Fibroblast of villous mesenchyme (primary cell): ENCODE measurements at regions not wholly inside any gene's neighbourhood (a gene's known extent, or its start where the extent isn't known, plus 50 kb on each side); places are given as distances from the start of the nearest gene placed in this dataset.

Experiments used
- DNase-seq: peaks from one replicate; pipeline ENCODE4 v3.0.0-alpha.2; 2010; ENCODE audit warnings: low read depth
- H3K4me3 ChIP-seq: 2 replicates; pipeline ENCODE4 v1.5.1; 2011; ENCODE audit warnings: low read depth, mild to moderate bottlenecking, low read length
- CTCF ChIP-seq: IDR thresholded peaks from 2 replicates; pipeline ENCODE4 v1.5.1; 2012; ENCODE audit warnings: low read depth, mild to moderate bottlenecking, low read length; ENCODE audit not compliant: insufficient read depth

GRCh38 chr5:89133975-89134374 lies 251.0 kb upstream of the MEF2C start:
- no peak for DNase-seq
- H3K4me3 ChIP-seq = no peak overlapping the region
- no peak for TF ChIP-seq CTCF

- DNase-seq = no peak
Observed at GRCh38 chr5:89133129-89133528, 250.1 kb upstream of the MEF2C start.

GRCh38 chr5:89130851-89131250 lies 247.9 kb upstream of the MEF2C start:
- no peak overlapping the region for H3K4me3 ChIP-seq
- no peak for TF ChIP-seq CTCF
- DNase-seq = peak; percentile 8

More at GRCh38 chr5:89133129-89133528, 250.1 kb upstream of the MEF2C start:
- H3K4me3 ChIP-seq = no peak overlapping the region
- TF ChIP-seq CTCF = no peak

- peak; percentile 49 for DNase-seq
- H3K4me3 ChIP-seq = no peak overlapping the region
- TF ChIP-seq CTCF = no peak
Observed at GRCh38 chr5:89129941-89130340, 247.0 kb upstream of the MEF2C start.

- no peak for TF ChIP-seq CTCF
- no peak overlapping the region for H3K4me3 ChIP-seq
- peak; percentile 0 for DNase-seq
Observed at GRCh38 chr5:89128906-89129625, 246.1 kb upstream of the MEF2C start.

- TF ChIP-seq CTCF = no peak
- DNase-seq = no peak
- no peak overlapping the region for H3K4me3 ChIP-seq
Observed at GRCh38 chr5:89128092-89128491, 245.1 kb upstream of the MEF2C start.

GRCh38 chr5:89127191-89127590 lies 244.2 kb upstream of the MEF2C start:
- DNase-seq = no peak
- no peak for TF ChIP-seq CTCF
- no peak overlapping the region for H3K4me3 ChIP-seq
